Skeletal muscle tissue (tissue), 3 donors: ENCODE measurements at regions not wholly inside any gene's neighbourhood (a gene's known extent, or its start where the extent isn't known, plus 50 kb on each side); places are given as distances from the start of the nearest gene placed in this dataset.

ENCODE experiments used
- H3K27ac ChIP-seq: one replicate; pipeline ENCODE4 v1.7.0; 2013; ENCODE audit warnings: mild to moderate bottlenecking, low read depth, low read length, inconsistent platforms
- H3K27me3 ChIP-seq, 3 donors: one replicate each; pipeline ENCODE4 v1.7.0; 2013; ENCODE audit warnings: low read length in 3 of 3; ENCODE audit not compliant: control insufficient read depth in 3 of 3, insufficient read depth in 3 of 3
- H3K36me3 ChIP-seq, 3 donors: one replicate each; pipeline ENCODE4 v1.7.0; 2013; ENCODE audit warnings: low read length in 3 of 3; ENCODE audit not compliant: control insufficient read depth in 3 of 3, insufficient read depth in 3 of 3
- H3K4me1 ChIP-seq, 3 donors: one replicate each; pipeline ENCODE4 v1.7.0; 2013; ENCODE audit warnings: low read length in 3 of 3, mild to moderate bottlenecking in 3 of 3; ENCODE audit not compliant: control insufficient read depth in 3 of 3, insufficient read depth in 3 of 3
- H3K4me3 ChIP-seq, 3 donors: one replicate each; pipeline ENCODE4 v1.7.0; 2013; ENCODE audit warnings: low read length in 3 of 3
- H3K9ac ChIP-seq, 3 donors: one replicate each; pipeline ENCODE4 v1.7.0; 2013; ENCODE audit warnings: low read length in 3 of 3, mild to moderate bottlenecking in 3 of 3, moderate library complexity in 2 of 3, low read depth in 1 of 3
- H3K9me3 ChIP-seq, 3 donors: one replicate each; pipeline ENCODE4 v1.7.0; 2013; ENCODE audit warnings: low read length in 3 of 3; ENCODE audit not compliant: control insufficient read depth in 3 of 3
- donor health status: Osteomylitis.

GRCh38 chr4:101528526-101528925 lies 181.2 kb upstream of the PPP3CA start:
- Histone ChIP-seq H3K36me3 (no peaks in the 10 kb centered on the region), H3K9me3 (no peaks in the 10 kb centered on the region), H3K27me3 (no peaks in the 10 kb centered on the region), H3K4me1 (no peaks in the 10 kb centered on the region), H3K27ac (no peak overlapping the region), H3K9ac (no peak overlapping the region), H3K4me3 (no peak overlapping the region)

DNA sequence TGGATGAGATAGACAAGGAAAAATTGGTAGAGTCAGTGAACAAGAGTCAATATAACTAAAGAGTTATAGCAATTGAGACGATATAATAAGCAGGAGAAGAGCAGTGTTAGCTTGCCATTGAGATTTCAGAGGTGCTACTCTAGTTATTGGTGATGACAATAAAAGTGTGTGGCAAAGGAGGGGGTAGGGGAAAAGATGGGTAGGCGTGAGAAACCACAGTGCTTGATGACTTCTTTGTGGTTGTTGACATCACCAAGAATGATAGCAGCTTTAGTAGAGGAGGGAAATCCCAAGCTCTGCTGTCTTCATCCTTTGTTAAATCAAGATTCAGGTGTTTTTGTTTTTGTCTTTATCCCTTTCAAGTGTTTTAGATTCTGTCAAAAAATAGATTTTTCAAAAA lies 179.9 kb upstream of the PPP3CA start:
- Histone ChIP-seq H3K9me3 (no peaks in the 10 kb centered on the region), H3K36me3 (no peaks in the 10 kb centered on the region), H3K27ac (no peak overlapping the region), H3K9ac (no peak overlapping the region), H3K4me3 (no peak overlapping the region), H3K4me1 (no peaks in the 10 kb centered on the region), H3K27me3 (no peaks in the 10 kb centered on the region)

DNA sequence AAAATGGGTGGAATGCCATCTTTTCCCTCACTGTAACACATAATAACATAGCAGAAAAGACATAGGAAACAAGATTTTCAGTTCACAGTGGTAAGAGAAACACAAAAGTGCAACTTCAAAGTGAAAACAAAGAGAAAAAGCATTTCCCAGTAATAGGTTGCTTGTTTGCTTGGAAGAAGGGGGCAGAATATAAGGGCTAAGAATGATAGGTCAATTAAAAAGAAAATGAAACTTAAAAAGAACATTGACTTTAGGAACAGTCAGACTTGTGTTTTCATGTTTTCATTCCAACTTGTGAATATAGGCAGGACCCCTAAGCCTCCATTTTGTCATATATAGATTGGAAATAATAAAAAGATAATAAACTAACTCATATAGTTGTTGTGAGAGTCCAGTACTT lies 168.2 kb upstream of the PPP3CA start:
- no peaks in the 10 kb centered on the region for H3K9me3 ChIP-seq
- H3K4me3 ChIP-seq: no peak overlapping the region
- no peak overlapping the region for H3K9ac ChIP-seq
- H3K36me3 ChIP-seq: no peaks in the 10 kb centered on the region
- H3K27ac ChIP-seq: no peak overlapping the region
- no peaks in the 10 kb centered on the region for H3K27me3 ChIP-seq
- H3K4me1 ChIP-seq: no peaks in the 10 kb centered on the region

DNA sequence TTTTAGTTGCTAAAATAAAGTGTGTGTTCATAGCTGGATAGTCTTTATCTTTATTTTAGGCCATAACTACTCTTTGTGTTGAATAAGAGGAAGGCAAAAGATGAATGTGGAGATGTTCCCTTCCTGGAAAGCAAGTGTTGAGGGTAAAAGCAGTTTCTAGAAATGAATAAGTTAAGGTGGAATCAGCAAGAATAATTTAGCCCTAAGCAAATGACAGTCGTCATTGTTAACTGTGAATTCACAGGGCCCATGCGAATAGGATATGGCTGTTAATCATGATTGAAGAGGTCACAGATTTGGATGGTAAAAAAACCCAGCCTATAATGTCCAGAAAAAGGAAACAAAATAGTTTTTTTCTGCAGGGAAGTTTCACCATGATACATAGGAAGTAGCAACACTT lies 167.8 kb upstream of the PPP3CA start:
- no peaks in the 10 kb centered on the region for H3K36me3 ChIP-seq
- no peaks in the 10 kb centered on the region for H3K9me3 ChIP-seq
- no peak overlapping the region for H3K4me3 ChIP-seq
- no peak overlapping the region for H3K9ac ChIP-seq
- no peak overlapping the region for H3K27ac ChIP-seq
- H3K27me3 ChIP-seq: no peaks in the 10 kb centered on the region
- no peaks in the 10 kb centered on the region for H3K4me1 ChIP-seq

- H3K9ac ChIP-seq: no peak overlapping the region
- H3K9me3 ChIP-seq: no peaks in the 10 kb centered on the region
- no peak overlapping the region for H3K27ac ChIP-seq
- H3K4me3 ChIP-seq: no peak overlapping the region
- no peaks in the 10 kb centered on the region for H3K36me3 ChIP-seq
- H3K4me1 ChIP-seq: no peaks in the 10 kb centered on the region
- H3K27me3 ChIP-seq: no peaks in the 10 kb centered on the region
Observed at GRCh38 chr4:101512416-101512815, 165.1 kb upstream of the PPP3CA start.

GRCh38 chr4:101501421-101501820 lies 154.1 kb upstream of the PPP3CA start:
- Histone ChIP-seq H3K9me3 (no peaks in the 10 kb centered on the region), H3K9ac (no peak overlapping the region), H3K4me1 (no peaks in the 10 kb centered on the region), H3K27me3 (no peaks in the 10 kb centered on the region), H3K27ac (no peak overlapping the region), H3K36me3 (no peaks in the 10 kb centered on the region), H3K4me3 (no peak overlapping the region)

DNA sequence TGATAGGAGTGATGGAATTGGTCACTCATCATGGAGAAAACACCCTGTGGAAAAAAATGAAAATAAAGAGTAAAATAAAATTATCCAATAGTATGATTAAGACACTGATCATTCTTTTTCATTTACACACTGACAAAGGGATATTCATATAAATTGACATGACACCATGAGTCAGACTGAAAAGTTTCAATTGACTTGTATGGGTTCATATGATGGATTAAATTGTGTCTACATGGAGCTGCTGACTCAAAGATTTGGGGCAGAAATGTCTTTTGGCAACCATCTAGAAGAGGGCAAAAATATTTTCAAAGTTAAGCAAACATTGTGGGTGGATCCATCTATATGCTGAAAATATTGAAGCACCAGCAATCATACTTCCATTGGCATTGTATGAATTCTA lies 153.4 kb upstream of the PPP3CA start:
- Histone ChIP-seq H3K9ac (no peak overlapping the region), H3K4me3 (no peak overlapping the region), H3K27ac (no peak overlapping the region), H3K9me3 (no peaks in the 10 kb centered on the region), H3K36me3 (no peaks in the 10 kb centered on the region), H3K27me3 (no peaks in the 10 kb centered on the region), H3K4me1 (no peaks in the 10 kb centered on the region)

GRCh38 chr4:101475246-101475645 lies 127.9 kb upstream of the PPP3CA start:
- Histone ChIP-seq H3K4me1 (no peaks in the 10 kb centered on the region), H3K36me3 (no peaks in the 10 kb centered on the region), H3K27me3 (no peaks in the 10 kb centered on the region), H3K9me3 (no peaks in the 10 kb centered on the region), H3K9ac (no peak overlapping the region), H3K4me3 (no peak overlapping the region), H3K27ac (no peak overlapping the region)

DNA sequence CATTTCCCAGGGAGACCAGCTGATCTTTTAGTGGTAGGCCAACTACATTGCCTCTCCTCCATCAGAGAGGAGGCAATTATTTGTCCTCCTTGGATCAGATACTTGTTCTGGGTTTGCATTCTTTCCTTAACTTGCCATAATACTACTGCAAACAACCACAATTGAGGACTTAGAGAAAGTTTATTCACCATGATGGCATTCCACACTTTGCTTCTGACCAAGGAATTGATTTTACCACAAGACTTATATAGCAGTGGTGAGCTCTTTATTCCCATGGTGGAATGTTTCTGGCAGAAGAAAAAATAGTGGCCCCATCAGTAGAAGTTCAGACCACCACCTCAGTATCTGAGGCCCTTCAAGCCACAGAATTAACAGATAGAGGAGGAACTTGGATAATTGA lies 123.9 kb upstream of the PPP3CA start:
- H3K27me3 ChIP-seq: no peaks in the 10 kb centered on the region
- no peaks in the 10 kb centered on the region for H3K9me3 ChIP-seq
- no peak overlapping the region for H3K9ac ChIP-seq
- no peaks in the 10 kb centered on the region for H3K4me1 ChIP-seq
- H3K27ac ChIP-seq: no peak overlapping the region
- no peaks in the 10 kb centered on the region for H3K36me3 ChIP-seq
- no peak overlapping the region for H3K4me3 ChIP-seq

GRCh38 chr4:101464596-101464995 lies 117.3 kb upstream of the PPP3CA start:
- no peak overlapping the region for H3K9ac ChIP-seq
- H3K36me3 ChIP-seq: no peaks in the 10 kb centered on the region
- H3K4me3 ChIP-seq: no peak overlapping the region
- H3K27me3 ChIP-seq: no peaks in the 10 kb centered on the region
- no peaks in the 10 kb centered on the region for H3K9me3 ChIP-seq
- no peaks in the 10 kb centered on the region for H3K4me1 ChIP-seq
- H3K27ac ChIP-seq: no peak overlapping the region

DNA sequence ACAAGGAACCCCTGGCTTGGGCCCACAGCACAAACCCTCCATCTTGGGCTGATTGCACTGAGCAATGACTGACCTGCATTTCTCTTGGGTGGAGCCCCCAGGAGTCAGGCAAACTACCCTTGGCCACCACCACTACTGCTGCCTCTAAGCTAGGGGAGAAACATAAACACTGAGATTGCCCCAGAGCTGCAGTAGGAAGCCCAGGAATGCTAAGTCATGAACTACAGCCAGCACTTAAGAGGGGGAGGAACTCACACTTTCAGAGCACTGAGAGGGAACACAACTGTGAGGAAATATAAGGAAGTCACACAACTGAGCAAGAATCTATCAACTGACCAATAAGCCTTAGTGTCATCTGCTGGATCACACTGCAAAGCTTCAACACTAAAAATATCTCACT lies 111.6 kb upstream of the PPP3CA start:
- Histone ChIP-seq H3K9me3 (no peaks in the 10 kb centered on the region), H3K9ac (no peak overlapping the region), H3K4me3 (no peak overlapping the region), H3K4me1 (no peaks in the 10 kb centered on the region), H3K27me3 (no peaks in the 10 kb centered on the region), H3K36me3 (no peaks in the 10 kb centered on the region), H3K27ac (no peak overlapping the region)
